ENCODE measurements at regions not wholly inside any gene's neighbourhood (a gene's known extent, or its start where the extent isn't known, plus 50 kb on each side); places are given as distances from the start of the nearest gene placed in this dataset.

DNA sequence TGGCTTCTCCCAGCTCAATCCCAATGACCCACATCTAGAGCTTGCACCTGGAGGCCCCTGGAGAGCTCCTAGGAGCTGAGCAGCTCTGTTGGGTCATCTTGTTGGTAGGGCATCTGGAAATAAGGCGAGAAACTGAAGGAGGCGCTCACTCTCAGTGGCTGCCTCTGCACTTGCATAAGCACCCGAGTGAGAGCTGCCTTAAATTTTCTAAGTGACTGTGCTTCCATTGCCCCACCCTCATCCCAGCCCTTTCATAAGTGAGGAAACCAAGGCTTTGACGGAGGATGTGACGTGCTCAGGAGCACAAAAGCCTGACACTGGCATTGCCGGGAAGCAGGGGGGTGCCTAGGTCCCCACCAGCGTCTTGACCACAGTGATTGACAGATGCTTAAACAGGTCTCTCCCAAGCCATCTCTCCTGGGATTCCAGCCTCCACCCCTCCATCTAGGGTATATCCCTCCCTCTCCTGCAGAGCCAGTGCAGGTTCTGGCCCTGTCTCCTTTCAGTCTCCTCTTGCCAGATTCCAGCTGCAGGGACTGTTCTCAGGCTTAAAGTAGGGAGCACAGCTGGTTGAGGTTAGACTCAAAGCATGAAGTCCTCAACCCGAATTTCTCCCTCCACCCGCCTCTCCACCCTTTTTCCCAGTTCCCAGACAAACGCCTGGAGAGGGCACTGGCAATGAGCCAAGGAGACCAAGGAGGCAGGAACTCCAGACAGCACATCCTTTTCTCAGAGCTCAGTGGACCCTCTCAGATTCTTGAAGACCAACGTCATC is 113.7 kb downstream of the IRX5 start:
- Histone ChIP-seq H3K4me2 (ENCODE audit: insufficient read depth, low read length) (no peak overlapping the region), H3K79me2 (ENCODE audit: control insufficient read depth, insufficient read depth, low read length) (no peaks in the 10 kb centered on the region), H3K27ac (ENCODE audit: extremely low read depth, low read depth, low read length) (no peak overlapping the region), H3K9ac (ENCODE audit: insufficient read depth in 1 of 2, low read depth in 2 of 2, low read length in 2 of 2) (no peak overlapping the region), H3K4me1 (replicated peaks in 1 of 2; ENCODE audit: control insufficient read depth in 2 of 2, insufficient read depth in 2 of 2, low read length in 2 of 2) (no peaks in the 10 kb centered on the region), H3K9me3 (replicated peaks; ENCODE audit: control insufficient read depth, insufficient read depth, low read depth, low read length) (no peaks in the 10 kb centered on the region), H4K20me1 (replicated peaks; ENCODE audit: control insufficient read depth, insufficient read depth, low read length) (no peaks in the 10 kb centered on the region; the same call in 1 of the 2 replicates), H3K27me3 (ENCODE audit: control insufficient read depth in 2 of 2, insufficient read depth in 2 of 2, low read length in 2 of 2) (peaks cover 0 to 47% of the 10 kb centered on the region in 2 experiments; a peak in 3 of 5 replicates), H2AFZ (ENCODE audit: low read depth, low read length) (no peak overlapping the region), H3K9me1 (ENCODE audit: control insufficient read depth, insufficient read depth, low read length) (peaks cover 2% of the 10 kb centered on the region), H3K36me3 (ENCODE audit: control insufficient read depth, insufficient read depth, low read length) (no peaks in the 10 kb centered on the region), H3K4me3 (no peak overlapping the region)
- DNase-seq (ENCODE audit: extremely low read depth in 1 of 4, low spot score in 3 of 4), result no peak
- 1% methylated on average over 11 of the region's 11 CpGs for WGBS (ENCODE audit: insufficient coverage, low coverage, missing lambda C conversion rate)
- BruUV-seq (replicated peaks), result no TSS peak
- CTCF ChIA-PET (ENCODE audit: low intra/inter-chr PET ratio), result no interaction called here
- POLR2A ChIA-PET, result interaction anchor here (1.0 kb wide), 1 partner anchor 8 kb away, joined by 3 read pairs; no protein-coding TSS in a partner anchor
- in situ Hi-C loops (cut with MboI) (no loop called here), intact Hi-C loops (cut with micrococcal nuclease) (no loop called here)
- TF ChIP-seq ZNF174 (CRISPR knock-in tag; IDR thresholded peaks at IDR 0.05) (no peak), NFIC (IDR thresholded peaks at IDR 0.05) (peak; percentile 36; the same call in 1 of the 2 replicates)
- no peak for FAIRE-seq
- no peak for ATAC-seq

DNA sequence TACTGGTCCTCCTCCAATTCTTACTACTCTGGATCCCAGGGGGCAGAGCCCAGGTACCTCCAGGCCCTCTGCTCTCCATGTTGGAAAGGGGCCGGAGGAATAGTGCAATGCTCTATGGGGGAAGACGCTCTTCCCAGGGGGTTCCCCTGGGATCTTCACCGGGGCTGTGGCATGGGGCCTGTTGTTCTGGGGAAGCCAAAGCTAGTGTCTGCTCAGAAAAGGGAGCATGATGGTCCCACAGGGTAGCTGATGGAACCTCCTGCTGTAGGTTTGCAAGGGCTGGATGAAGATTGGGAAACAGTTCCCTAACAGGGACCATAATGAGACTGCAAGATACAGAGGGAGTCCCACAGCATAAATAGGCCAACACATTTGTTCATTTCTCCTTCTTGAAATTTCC is 114.7 kb downstream of the IRX5 start:
- H3K36me3 ChIP-seq (ENCODE audit: control insufficient read depth, insufficient read depth, low read length), result no peaks in the 10 kb centered on the region
- H3K9me1 ChIP-seq (ENCODE audit: control insufficient read depth, insufficient read depth, low read length), result no peaks in the 10 kb centered on the region
- no peaks in the 10 kb centered on the region for H3K4me1 ChIP-seq (replicated peaks in 1 of 2; ENCODE audit: control insufficient read depth in 2 of 2, insufficient read depth in 2 of 2, low read length in 2 of 2)
- H3K4me2 ChIP-seq (ENCODE audit: insufficient read depth, low read length), result no peak overlapping the region
- no peak overlapping the region for H2AFZ ChIP-seq (ENCODE audit: low read depth, low read length)
- H3K27ac ChIP-seq (ENCODE audit: extremely low read depth, low read depth, low read length), result no peak overlapping the region
- no peaks in the 10 kb centered on the region; the same call in 1 of the 2 replicates for H4K20me1 ChIP-seq (replicated peaks; ENCODE audit: control insufficient read depth, insufficient read depth, low read length)
- 3% methylated on average over 3 of the region's 3 CpGs for WGBS (ENCODE audit: insufficient coverage, low coverage, missing lambda C conversion rate)
- no peak for DNase-seq (ENCODE audit: extremely low read depth in 1 of 4, low spot score in 3 of 4)
- no peaks in the 10 kb centered on the region for H3K9me3 ChIP-seq (replicated peaks; ENCODE audit: control insufficient read depth, insufficient read depth, low read depth, low read length)
- ChIA-PET POLR2A (no interaction called here), CTCF (ENCODE audit: low intra/inter-chr PET ratio) (no interaction called here)
- peaks cover 0 to 39% of the 10 kb centered on the region in 2 experiments; a peak in 3 of 5 replicates for H3K27me3 ChIP-seq (ENCODE audit: control insufficient read depth in 2 of 2, insufficient read depth in 2 of 2, low read length in 2 of 2)
- in situ Hi-C loops (cut with MboI), result no loop called here
- BruUV-seq (replicated peaks), result no TSS peak
- H3K79me2 ChIP-seq (ENCODE audit: control insufficient read depth, insufficient read depth, low read length), result no peaks in the 10 kb centered on the region
- no peak for FAIRE-seq
- H3K9ac ChIP-seq (ENCODE audit: insufficient read depth in 1 of 2, low read depth in 2 of 2, low read length in 2 of 2), result no peak overlapping the region
- intact Hi-C loops (cut with micrococcal nuclease), result no loop called here
- no peak for ATAC-seq
- H3K4me3 ChIP-seq, result no peak overlapping the region
- TF ChIP-seq ZNF274 (IDR thresholded peaks at IDR 0.05; ENCODE audit: borderline replicate concordance, low read depth, low read length) (no peak), NFATC3 (IDR thresholded peaks at IDR 0.05) (no peak), YBX1 (IDR thresholded peaks at IDR 0.05) (no peak), MTA1 (IDR thresholded peaks at IDR 0.05; ENCODE audit: borderline replicate concordance) (no peak), SNIP1 (IDR thresholded peaks at IDR 0.05; ENCODE audit: low read depth) (no peak), FOS (IDR thresholded peaks at IDR 0.05; ENCODE audit: extremely low read depth, insufficient read length) (no peak), ELF4 (CRISPR knock-in tag; IDR thresholded peaks at IDR 0.05) (no peak), WHSC1 (IDR thresholded peaks at IDR 0.05; ENCODE audit: low read length) (no peak), DIDO1 (tag; IDR thresholded peaks at IDR 0.05; ENCODE audit: low read depth) (no peak)
- TF ChIP-seq, protein P1, sequence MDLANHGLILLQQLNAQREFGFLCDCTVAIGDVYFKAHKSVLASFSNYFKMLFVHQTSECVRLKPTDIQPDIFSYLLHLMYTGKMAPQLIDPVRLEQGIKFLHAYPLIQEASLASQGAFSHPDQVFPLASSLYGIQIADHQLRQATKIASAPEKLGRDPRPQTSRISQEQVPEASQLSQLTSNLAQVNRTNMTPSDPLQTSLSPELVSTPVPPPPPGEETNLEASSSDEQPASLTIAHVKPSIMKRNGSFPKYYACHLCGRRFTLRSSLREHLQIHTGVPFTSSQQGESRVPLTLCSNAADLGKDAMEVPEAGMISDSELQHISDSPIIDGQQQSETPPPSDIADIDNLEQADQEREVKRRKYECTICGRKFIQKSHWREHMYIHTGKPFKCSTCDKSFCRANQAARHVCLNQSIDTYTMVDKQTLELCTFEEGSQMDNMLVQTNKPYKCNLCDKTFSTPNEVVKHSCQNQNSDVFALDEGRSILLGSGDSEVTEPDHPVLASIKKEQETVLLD (IDR thresholded peaks at IDR 0.05), result no peak
- TF ChIP-seq, protein P2, sequence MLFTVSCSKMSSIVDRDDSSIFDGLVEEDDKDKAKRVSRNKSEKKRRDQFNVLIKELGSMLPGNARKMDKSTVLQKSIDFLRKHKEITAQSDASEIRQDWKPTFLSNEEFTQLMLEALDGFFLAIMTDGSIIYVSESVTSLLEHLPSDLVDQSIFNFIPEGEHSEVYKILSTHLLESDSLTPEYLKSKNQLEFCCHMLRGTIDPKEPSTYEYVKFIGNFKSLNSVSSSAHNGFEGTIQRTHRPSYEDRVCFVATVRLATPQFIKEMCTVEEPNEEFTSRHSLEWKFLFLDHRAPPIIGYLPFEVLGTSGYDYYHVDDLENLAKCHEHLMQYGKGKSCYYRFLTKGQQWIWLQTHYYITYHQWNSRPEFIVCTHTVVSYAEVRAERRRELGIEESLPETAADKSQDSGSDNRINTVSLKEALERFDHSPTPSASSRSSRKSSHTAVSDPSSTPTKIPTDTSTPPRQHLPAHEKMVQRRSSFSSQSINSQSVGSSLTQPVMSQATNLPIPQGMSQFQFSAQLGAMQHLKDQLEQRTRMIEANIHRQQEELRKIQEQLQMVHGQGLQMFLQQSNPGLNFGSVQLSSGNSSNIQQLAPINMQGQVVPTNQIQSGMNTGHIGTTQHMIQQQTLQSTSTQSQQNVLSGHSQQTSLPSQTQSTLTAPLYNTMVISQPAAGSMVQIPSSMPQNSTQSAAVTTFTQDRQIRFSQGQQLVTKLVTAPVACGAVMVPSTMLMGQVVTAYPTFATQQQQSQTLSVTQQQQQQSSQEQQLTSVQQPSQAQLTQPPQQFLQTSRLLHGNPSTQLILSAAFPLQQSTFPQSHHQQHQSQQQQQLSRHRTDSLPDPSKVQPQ (CRISPR knock-in tag; IDR thresholded peaks at IDR 0.05; ENCODE audit: borderline replicate concordance), result no peak

All from K562 (cell line).